ENCODE measurements at regions not wholly inside any gene's neighbourhood (a gene's known extent, or its start where the extent isn't known, plus 50 kb on each side); places are given as distances from the start of the nearest gene placed in this dataset.
A peak's percentile ranks its signal among the peaks of the same experiment; 100 is the strongest.
"Not testable (repeated sequence)": the region's sequence is repeated elsewhere in the genome, so short reads cannot be mapped to it uniquely, and the experiment has no call there.

DNA sequence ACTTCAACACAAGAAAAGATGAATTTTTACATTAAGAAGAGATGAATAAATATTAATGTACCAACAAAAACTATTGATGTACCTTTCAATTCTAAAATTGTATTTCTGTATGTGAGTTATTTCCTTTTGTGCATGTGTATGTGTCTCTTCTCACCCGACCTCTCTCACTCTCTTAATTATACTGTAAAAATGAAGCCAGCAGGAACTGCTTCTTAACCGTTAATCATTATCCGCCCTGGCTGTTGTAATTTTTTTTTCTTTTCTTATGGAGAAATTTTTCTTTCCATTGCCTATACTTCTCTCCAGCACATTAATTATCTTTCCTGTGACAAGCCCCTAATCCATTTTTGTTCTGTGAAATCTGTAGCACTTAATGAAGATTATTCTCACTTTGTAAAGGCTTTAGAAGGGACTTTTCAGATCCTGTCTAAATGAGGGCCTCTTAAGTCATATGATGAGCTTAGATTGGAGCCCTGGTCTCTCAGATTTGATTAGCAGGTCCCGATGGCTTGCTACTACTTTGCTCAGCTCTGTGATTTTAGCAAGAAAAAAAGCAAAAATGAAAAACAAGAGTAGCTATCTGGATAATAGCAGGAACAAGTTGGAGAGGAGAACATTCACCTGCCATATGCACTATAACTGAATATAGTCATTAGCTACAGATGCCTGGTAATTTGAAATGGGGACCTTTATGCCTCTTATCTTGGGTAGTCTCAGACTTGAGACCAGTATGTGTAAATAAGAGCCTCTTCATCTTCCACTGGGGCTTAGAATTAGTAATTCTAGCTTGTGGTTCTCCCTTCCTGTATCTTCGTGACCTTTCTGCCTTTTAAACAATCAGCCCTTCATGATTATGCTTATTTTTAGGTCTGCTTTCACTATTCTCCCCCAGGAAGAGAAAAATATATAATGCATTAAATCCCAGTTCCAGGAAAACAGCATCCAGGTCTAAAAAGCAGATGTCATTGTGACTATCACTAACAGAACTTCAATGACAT lies 80.0 kb upstream of the COL1A2 start:
- 48 to 49% methylated on average over 5 of the region's 5 CpGs for WGBS, 2 donors
- Histone ChIP-seq H3K9me3 (no peaks in the 10 kb centered on the region), H3K4me3 (no peak overlapping the region), H3K36me3 (no peaks in the 10 kb centered on the region), H3K27me3 (no peaks in the 10 kb centered on the region), H3K27ac (peak overlapping the region in 2 of 4 donors; percentile 20 to 56), H3K4me1 (peaks cover 0 to 21% (median 6%) of the 10 kb centered on the region in 4 donors)
- DNase-seq (ENCODE audit: low spot score in 2 of 2), result no peak
- TF ChIP-seq, protein P1, sequence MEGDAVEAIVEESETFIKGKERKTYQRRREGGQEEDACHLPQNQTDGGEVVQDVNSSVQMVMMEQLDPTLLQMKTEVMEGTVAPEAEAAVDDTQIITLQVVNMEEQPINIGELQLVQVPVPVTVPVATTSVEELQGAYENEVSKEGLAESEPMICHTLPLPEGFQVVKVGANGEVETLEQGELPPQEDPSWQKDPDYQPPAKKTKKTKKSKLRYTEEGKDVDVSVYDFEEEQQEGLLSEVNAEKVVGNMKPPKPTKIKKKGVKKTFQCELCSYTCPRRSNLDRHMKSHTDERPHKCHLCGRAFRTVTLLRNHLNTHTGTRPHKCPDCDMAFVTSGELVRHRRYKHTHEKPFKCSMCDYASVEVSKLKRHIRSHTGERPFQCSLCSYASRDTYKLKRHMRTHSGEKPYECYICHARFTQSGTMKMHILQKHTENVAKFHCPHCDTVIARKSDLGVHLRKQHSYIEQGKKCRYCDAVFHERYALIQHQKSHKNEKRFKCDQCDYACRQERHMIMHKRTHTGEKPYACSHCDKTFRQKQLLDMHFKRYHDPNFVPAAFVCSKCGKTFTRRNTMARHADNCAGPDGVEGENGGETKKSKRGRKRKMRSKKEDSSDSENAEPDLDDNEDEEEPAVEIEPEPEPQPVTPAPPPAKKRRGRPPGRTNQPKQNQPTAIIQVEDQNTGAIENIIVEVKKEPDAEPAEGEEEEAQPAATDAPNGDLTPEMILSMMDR (IDR thresholded peaks at IDR 0.05), result no peak
- TF ChIP-seq POLR2A (IDR thresholded peaks at IDR 0.05) (no peak), EP300 (IDR thresholded peaks at IDR 0.05) (no peak)

DNA sequence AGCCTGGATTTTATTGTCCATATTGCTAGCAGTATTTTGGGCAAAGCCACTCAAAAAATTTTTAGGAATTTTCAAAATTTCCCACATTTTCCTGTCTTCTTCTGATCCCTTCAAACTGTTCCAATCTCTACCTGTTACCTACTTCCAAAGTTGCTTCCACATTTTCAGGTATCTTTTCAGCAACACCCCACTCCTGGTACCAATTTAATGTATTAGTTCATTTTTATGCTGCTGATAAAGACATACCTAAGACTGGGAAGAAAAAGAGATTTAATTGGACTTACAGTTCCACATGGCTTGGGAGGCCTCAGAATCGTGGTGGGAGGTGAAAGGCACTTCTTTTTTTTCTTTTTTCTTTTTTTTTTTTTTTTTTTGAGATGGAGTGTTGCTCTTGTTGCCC lies 73.6 kb upstream of the COL1A2 start:
- H3K27ac ChIP-seq; H3K4me1 ChIP-seq; DNase-seq (ENCODE audit: low spot score in 2 of 2); H3K36me3 ChIP-seq; H3K4me3 ChIP-seq; H3K27me3 ChIP-seq: not testable (repeated sequence)
- H3K9me3 ChIP-seq, result peaks cover 0 to 15% (median 0%) of the 10 kb centered on the region in 4 donors
- 95 to 96% methylated on average over 1 of the region's 1 CpG for WGBS, 2 donors

DNA sequence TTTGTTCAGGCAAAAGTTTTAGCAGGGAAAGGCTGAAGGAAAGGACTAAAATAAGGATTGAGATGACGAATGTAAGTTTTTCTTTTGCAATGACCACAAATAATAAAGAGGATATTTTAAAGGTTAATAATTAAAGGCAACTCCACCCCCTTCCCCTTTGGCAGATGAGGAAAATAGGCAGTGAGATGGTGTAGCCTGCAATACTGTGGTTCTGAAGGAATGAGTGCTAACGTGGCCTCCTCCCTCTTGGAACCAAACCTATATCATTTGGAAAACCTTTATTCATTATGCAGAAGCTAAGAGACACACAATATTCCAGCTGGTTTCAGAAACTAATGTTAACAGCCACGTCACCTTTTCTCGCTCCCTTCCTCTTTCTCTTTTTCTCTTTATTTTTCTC lies 70.9 kb upstream of the COL1A2 start:
- DNase-seq (ENCODE audit: low spot score in 2 of 2), result no peak
- Histone ChIP-seq H3K27ac (peak overlapping the region in 1 of 4 donors; percentile 47), H3K36me3 (no peaks in the 10 kb centered on the region), H3K9me3 (peaks cover 0 to 15% (median 0%) of the 10 kb centered on the region in 4 donors), H3K4me3 (no peak overlapping the region), H3K27me3 (no peaks in the 10 kb centered on the region), H3K4me1 (peaks cover 0 to 3% (median 0%) of the 10 kb centered on the region in 4 donors)
- no peak for TF ChIP-seq POLR2A (IDR thresholded peaks at IDR 0.05)
- no peak for TF ChIP-seq EP300 (IDR thresholded peaks at IDR 0.05)
- TF ChIP-seq, protein P1 (IDR thresholded peaks at IDR 0.05), result no peak
- 58 to 64% methylated on average over 4 of the region's 4 CpGs for WGBS, 2 donors

DNA sequence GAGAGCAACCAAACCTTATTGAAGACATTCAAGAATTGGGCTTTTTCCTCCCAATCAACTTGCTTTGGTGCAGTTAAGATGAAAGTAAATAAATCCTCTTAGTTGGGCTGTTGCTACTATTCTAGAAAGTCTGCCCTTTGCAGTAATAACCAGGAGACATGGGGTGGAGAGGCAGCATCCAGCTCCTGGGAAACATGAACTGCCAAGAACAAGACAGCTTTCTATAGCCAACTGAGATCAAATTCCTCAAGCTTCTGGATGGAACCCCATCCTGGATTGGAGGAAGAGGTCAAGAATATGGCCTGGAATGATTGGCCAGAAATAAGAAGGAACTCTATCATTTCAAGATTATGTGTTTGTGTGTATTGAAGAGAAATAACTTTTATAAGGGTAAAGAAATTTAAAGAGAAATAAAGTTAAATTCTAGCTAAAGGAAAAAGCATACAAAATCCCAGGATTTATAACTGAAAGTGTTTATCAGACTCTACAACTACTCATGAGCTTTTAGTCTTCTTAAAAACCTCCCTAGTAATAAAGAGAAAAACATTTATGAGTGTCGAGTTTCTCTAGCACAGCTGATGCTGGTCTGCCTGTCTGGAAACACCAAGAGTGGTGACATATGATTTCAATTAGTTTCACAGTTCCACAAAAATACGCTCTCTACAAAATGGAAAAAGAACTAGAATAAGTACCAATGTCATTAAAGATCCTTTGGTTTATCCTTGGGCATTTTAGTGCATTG lies 70.1 kb upstream of the COL1A2 start:
- Histone ChIP-seq H3K27me3 (no peaks in the 10 kb centered on the region), H3K27ac (peak overlapping the region in 2 of 4 donors; percentile 40 to 47), H3K4me3 (no peak overlapping the region), H3K9me3 (peaks cover 0 to 15% (median 0%) of the 10 kb centered on the region in 4 donors), H3K4me1 (peaks cover 0 to 3% (median 0%) of the 10 kb centered on the region in 4 donors), H3K36me3 (no peaks in the 10 kb centered on the region)
- WGBS, 2 donors, result 58 to 65% methylated on average over 2 of the region's 2 CpGs
- no peak for DNase-seq (ENCODE audit: low spot score in 2 of 2)
- TF ChIP-seq POLR2A (IDR thresholded peaks at IDR 0.05), result no peak
- no peak for TF ChIP-seq EP300 (IDR thresholded peaks at IDR 0.05)
- TF ChIP-seq, protein P1 (IDR thresholded peaks at IDR 0.05), result no peak

DNA sequence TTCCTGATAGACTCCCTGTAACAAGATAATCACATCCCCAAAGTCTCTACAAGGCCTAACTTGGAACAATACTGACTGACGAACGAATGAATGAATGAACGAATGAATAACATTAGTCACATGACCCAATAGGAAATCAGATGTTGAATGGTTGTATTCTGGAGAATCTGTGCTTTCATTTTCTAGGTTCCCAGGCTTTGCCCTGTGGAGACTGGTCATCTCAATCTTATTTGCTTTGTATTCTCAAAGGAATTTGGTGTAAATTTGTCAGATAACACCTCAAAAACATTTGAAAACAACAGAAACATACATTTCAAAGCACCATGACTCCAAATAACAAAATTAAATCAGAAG lies 69.6 kb upstream of the COL1A2 start:
- TF ChIP-seq EP300 (IDR thresholded peaks at IDR 0.05) (no peak), POLR2A (IDR thresholded peaks at IDR 0.05) (no peak)
- TF ChIP-seq, protein P1 (IDR thresholded peaks at IDR 0.05), result no peak
- H3K27ac ChIP-seq, result peak overlapping the region in 1 of 4 donors; percentile 47
- H3K4me3 ChIP-seq, result no peak overlapping the region
- no peaks in the 10 kb centered on the region for H3K27me3 ChIP-seq
- peaks cover 0 to 15% (median 0%) of the 10 kb centered on the region in 4 donors for H3K9me3 ChIP-seq
- no peak for DNase-seq (ENCODE audit: low spot score in 2 of 2)
- peaks cover 0 to 3% (median 0%) of the 10 kb centered on the region in 4 donors for H3K4me1 ChIP-seq
- no peaks in the 10 kb centered on the region for H3K36me3 ChIP-seq
- WGBS, 2 donors, result 58 to 76% methylated on average over 3 of the region's 3 CpGs

Measured in tibial nerve (tissue), 4 donors.